HCT116 (cell line): ENCODE measurements at regions not wholly inside any gene's neighbourhood (a gene's known extent, or its start where the extent isn't known, plus 50 kb on each side); places are given as distances from the start of the nearest gene placed in this dataset.

Source experiments
- ATAC-seq: fragments of 200-7000 bp; cut with Tn5 transposase; 2 replicates; pipeline ENCODE4 v1.9.1; 2020; ENCODE audit warnings: mild to moderate bottlenecking, moderate library complexity
- BruUV-seq: library from RNA; stranded (reverse); fragments of 400-500 nt; replicated peaks from 2 replicates; lab custom pipeline; 2021; lab: Mats Ljungman, UMichigan
- CTCF ChIA-PET: fragments of 300-600 bp; sonication (Branson Sonifier 250); formaldehyde crosslinking; loops from one replicate; lab custom pipeline; 2021; ENCODE audit warnings: antibody characterized with exemption; lab: Charles Lee
- POLR2A ChIA-PET: fragments of 300-600, 350-600 bp; sonication (Branson Sonifier 250); formaldehyde crosslinking; loops from one replicate; lab custom pipeline; 2021; ENCODE audit warnings: antibody characterized with exemption; lab: Charles Lee
- RAD21 ChIA-PET, 2 experiments: fragments of 300-600 bp; sonication (Branson Sonifier 250); formaldehyde crosslinking; loops; one replicate each; lab custom pipeline; 2023; ENCODE audit warnings: low total read pairs in 2 of 2; ENCODE audit not compliant: uncharacterized antibody in 2 of 2, unreplicated experiment in 2 of 2, low non-redundant PET in 1 of 2; lab: Charles Lee
- DNase-seq: peaks from one replicate; pipeline ENCODE4 v3.0.0-alpha.2; 2010; ENCODE audit warnings: low read depth, low spot score
- H2AFZ ChIP-seq: fragments of 200-600 bp; shearing (Covaris generic), sonication (generic); 2 replicates; pipeline ENCODE4 v1.6.1; 2017; ENCODE audit warnings: low read depth, mixed run types, mixed read lengths, antibody characterized with exemption, low read length; ENCODE audit not compliant: poor library complexity, severe bottlenecking
- H3K27ac ChIP-seq: 2 replicates; pipeline ENCODE4 v1.5.1; 2012; ENCODE audit warnings: low read depth, low read length
- H3K27me3 ChIP-seq: fragments of 200-600 bp; sonication (generic); 2 replicates; pipeline ENCODE4 v1.6.1; 2016; ENCODE audit warnings: mixed run types, low read length, mixed read lengths; ENCODE audit not compliant: insufficient read depth
- H3K36me3 ChIP-seq, 2 experiments: fragments of 200-500 bp in 1 of 2; fragments of 200-600 bp in 1 of 2; sonication (Bioruptor generic) in 1 of 2; sonication (generic) in 1 of 2; 2 replicates each; pipeline versions ENCODE4 v1.5.1 to v1.6.1; 2014 to 2016; ENCODE audit warnings: low read length in 2 of 2, inconsistent platforms in 1 of 2, mixed read lengths in 1 of 2, mixed run types in 1 of 2; ENCODE audit not compliant: insufficient read depth in 2 of 2, control insufficient read depth in 1 of 2
- H3K4me1 ChIP-seq, 2 experiments: fragments of 200-600 bp in 1 of 2; sonication (generic) in 1 of 2; 2 replicates each; pipeline versions ENCODE4 v1.5.1 to v1.6.1; 2012 to 2017; ENCODE audit warnings: low read length in 2 of 2, inconsistent platforms in 1 of 2, mild to moderate bottlenecking in 1 of 2, mixed read lengths in 1 of 2, mixed run types in 1 of 2, moderate library complexity in 1 of 2; ENCODE audit not compliant: insufficient read depth in 2 of 2, control insufficient read depth in 1 of 2
- H3K4me2 ChIP-seq: fragments of 200-600 bp; sonication (generic); 2 replicates; pipeline ENCODE4 v1.6.1; 2017; ENCODE audit warnings: mixed run types, low read length, mixed read lengths
- H3K4me3 ChIP-seq, 2 experiments: fragments of 200-600 bp in 1 of 2; sonication (generic) in 1 of 2; replicated peaks in 1 of 2; 2 replicates each; pipeline ENCODE4 v1.5.1; 2011 to 2016; ENCODE audit warnings: low read length in 2 of 2, control low read depth in 1 of 2, low read depth in 1 of 2, mild to moderate bottlenecking in 1 of 2, mixed read lengths in 1 of 2, mixed run types in 1 of 2
- H3K79me2 ChIP-seq: fragments of 200-600 bp; sonication (generic); 2 replicates; pipeline ENCODE4 v1.6.1; 2017; ENCODE audit warnings: mild to moderate bottlenecking, mixed run types, low read length, moderate library complexity, mixed read lengths; ENCODE audit not compliant: insufficient read depth
- H3K9ac ChIP-seq: fragments of 200-600 bp; sonication (generic); 2 replicates; pipeline ENCODE4 v1.6.1; 2016; ENCODE audit warnings: low read length, mixed read lengths
- H3K9me2 ChIP-seq: fragments of 200-600 bp; sonication (generic), shearing (Covaris generic); 2 replicates; pipeline ENCODE4 v1.6.1; 2017; ENCODE audit warnings: mixed run types, mild to moderate bottlenecking, moderate library complexity; ENCODE audit not compliant: insufficient read depth
- H3K9me3 ChIP-seq, 2 experiments: fragments of 200-500 bp in 1 of 2; fragments of 200-600 bp in 1 of 2; sonication (Bioruptor generic) in 1 of 2; sonication (generic) in 1 of 2; 2 replicates each; pipeline ENCODE4 v1.6.1; 2014 to 2017; ENCODE audit warnings: low read length in 2 of 2, mixed read lengths in 2 of 2, inconsistent platforms in 1 of 2, low read depth in 1 of 2, mild to moderate bottlenecking in 1 of 2, mixed run types in 1 of 2, moderate library complexity in 1 of 2; ENCODE audit not compliant: control insufficient read depth in 1 of 2, insufficient read depth in 1 of 2
- H4K20me1 ChIP-seq: fragments of 200-600 bp; sonication (generic), shearing (Covaris generic); 2 replicates; pipeline ENCODE4 v1.6.1; 2017; ENCODE audit warnings: mixed run types, mild to moderate bottlenecking, moderate library complexity; ENCODE audit not compliant: insufficient read depth
- EGR1 ChIP-seq: IDR thresholded peaks from 2 replicates; pipeline ENCODE4 v1.6.1; 2012; ENCODE audit warnings: low read depth
- EZH2 ChIP-seq: fragments of 200-600 bp; sonication (generic); IDR thresholded peaks from 2 replicates; pipeline ENCODE4 v1.6.1; 2017; ENCODE audit warnings: antibody characterized with exemption, mixed run types
- POLR2A ChIP-seq: IDR thresholded peaks from 2 replicates; pipeline ENCODE4 v1.7.0; 2011; ENCODE audit warnings: borderline replicate concordance; ENCODE audit not compliant: insufficient read depth, insufficient read length; ENCODE audit errors: extremely low read depth
- POLR2AphosphoS5 ChIP-seq: IDR thresholded peaks from 2 replicates; pipeline ENCODE4 v1.6.1; 2011; ENCODE audit warnings: mild to moderate bottlenecking, low read depth, low read length, moderate library complexity
- SIN3A ChIP-seq: IDR thresholded peaks from 2 replicates; pipeline ENCODE4 v1.6.1; 2012; ENCODE audit warnings: low read depth
- SP1 ChIP-seq: IDR thresholded peaks from 2 replicates; pipeline ENCODE4 v1.6.1; 2012; ENCODE audit warnings: low read depth
- SRF ChIP-seq: IDR thresholded peaks from 2 replicates; pipeline ENCODE4 v1.6.1; 2012; ENCODE audit warnings: low read depth
- TCF7L2 ChIP-seq: IDR thresholded peaks from 2 replicates; pipeline ENCODE4 v1.7.0; 2011; ENCODE audit warnings: borderline replicate concordance, inconsistent platforms; ENCODE audit not compliant: insufficient read depth, insufficient read length; ENCODE audit errors: extremely low read depth
- intact Hi-C: fragments of 100-400 bp; cut with micrococcal nuclease; formaldehyde crosslinking; loops from 2 replicates; pipeline ENCODE4 v1.10.0; 2022
- TF ChIP-seq, protein P1 (sequence below): IDR thresholded peaks from 2 replicates; pipeline ENCODE4 v1.6.1; 2012
- TF ChIP-seq, protein P2 (sequence below): IDR thresholded peaks from 2 replicates; pipeline ENCODE4 v1.6.1; 2012; ENCODE audit warnings: low read depth
- TF ChIP-seq, protein P3 (sequence below): IDR thresholded peaks from 2 replicates; pipeline ENCODE4 v1.6.1; 2011; ENCODE audit warnings: mild to moderate bottlenecking, low read length, moderate library complexity; ENCODE audit not compliant: insufficient replicate concordance; ENCODE audit errors: extremely low read depth

DNA sequence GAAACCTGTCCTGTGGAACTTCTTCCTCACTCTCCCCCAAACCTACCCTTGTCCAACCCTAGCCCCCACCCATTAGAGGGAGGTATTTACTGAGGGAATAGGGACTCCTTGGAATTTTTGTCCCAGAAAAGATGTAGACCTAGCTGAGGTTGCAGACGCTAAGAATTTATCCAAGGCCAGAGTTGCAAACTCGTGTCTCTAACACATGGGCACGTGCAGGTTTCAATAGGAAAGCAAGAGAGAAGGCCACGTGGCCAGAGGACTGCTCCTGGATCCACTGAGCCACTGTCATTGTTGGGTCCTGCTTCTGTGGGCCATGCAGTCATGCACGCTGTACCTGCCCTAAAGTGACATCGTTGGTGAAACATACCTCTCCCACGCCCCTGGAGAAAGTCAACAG lies 243.4 kb upstream of the KCNG1 start:
- intact Hi-C loops: no loop called here
- no peaks in the 10 kb centered on the region for H3K79me2 ChIP-seq
- H3K9ac ChIP-seq: no peak overlapping the region
- ChIA-PET RAD21 (no interaction called here), POLR2A (no interaction called here), CTCF (interaction anchor here (0.6 kb wide), 1 partner anchor 273 kb away, joined by 4 read pairs; no protein-coding TSS in a partner anchor)
- H2AFZ ChIP-seq: no peak overlapping the region
- BruUV-seq: no TSS peak
- no peak for ATAC-seq
- no peak for DNase-seq
- TF ChIP-seq SIN3A: no peak
- TF ChIP-seq, protein P1, sequence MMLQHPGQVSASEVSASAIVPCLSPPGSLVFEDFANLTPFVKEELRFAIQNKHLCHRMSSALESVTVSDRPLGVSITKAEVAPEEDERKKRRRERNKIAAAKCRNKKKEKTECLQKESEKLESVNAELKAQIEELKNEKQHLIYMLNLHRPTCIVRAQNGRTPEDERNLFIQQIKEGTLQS: no peak
- TF ChIP-seq SRF: no peak
- no peak for TF ChIP-seq POLR2A
- TF ChIP-seq, protein P2, sequence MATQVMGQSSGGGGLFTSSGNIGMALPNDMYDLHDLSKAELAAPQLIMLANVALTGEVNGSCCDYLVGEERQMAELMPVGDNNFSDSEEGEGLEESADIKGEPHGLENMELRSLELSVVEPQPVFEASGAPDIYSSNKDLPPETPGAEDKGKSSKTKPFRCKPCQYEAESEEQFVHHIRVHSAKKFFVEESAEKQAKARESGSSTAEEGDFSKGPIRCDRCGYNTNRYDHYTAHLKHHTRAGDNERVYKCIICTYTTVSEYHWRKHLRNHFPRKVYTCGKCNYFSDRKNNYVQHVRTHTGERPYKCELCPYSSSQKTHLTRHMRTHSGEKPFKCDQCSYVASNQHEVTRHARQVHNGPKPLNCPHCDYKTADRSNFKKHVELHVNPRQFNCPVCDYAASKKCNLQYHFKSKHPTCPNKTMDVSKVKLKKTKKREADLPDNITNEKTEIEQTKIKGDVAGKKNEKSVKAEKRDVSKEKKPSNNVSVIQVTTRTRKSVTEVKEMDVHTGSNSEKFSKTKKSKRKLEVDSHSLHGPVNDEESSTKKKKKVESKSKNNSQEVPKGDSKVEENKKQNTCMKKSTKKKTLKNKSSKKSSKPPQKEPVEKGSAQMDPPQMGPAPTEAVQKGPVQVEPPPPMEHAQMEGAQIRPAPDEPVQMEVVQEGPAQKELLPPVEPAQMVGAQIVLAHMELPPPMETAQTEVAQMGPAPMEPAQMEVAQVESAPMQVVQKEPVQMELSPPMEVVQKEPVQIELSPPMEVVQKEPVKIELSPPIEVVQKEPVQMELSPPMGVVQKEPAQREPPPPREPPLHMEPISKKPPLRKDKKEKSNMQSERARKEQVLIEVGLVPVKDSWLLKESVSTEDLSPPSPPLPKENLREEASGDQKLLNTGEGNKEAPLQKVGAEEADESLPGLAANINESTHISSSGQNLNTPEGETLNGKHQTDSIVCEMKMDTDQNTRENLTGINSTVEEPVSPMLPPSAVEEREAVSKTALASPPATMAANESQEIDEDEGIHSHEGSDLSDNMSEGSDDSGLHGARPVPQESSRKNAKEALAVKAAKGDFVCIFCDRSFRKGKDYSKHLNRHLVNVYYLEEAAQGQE: no peak
- TF ChIP-seq EGR1: no peak
- TF ChIP-seq, protein P3, sequence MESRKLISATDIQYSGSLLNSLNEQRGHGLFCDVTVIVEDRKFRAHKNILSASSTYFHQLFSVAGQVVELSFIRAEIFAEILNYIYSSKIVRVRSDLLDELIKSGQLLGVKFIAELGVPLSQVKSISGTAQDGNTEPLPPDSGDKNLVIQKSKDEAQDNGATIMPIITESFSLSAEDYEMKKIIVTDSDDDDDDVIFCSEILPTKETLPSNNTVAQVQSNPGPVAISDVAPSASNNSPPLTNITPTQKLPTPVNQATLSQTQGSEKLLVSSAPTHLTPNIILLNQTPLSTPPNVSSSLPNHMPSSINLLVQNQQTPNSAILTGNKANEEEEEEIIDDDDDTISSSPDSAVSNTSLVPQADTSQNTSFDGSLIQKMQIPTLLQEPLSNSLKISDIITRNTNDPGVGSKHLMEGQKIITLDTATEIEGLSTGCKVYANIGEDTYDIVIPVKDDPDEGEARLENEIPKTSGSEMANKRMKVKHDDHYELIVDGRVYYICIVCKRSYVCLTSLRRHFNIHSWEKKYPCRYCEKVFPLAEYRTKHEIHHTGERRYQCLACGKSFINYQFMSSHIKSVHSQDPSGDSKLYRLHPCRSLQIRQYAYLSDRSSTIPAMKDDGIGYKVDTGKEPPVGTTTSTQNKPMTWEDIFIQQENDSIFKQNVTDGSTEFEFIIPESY: no peak
- TF ChIP-seq SP1: no peak
- no peak for TF ChIP-seq EZH2
- TF ChIP-seq POLR2AphosphoS5: no peak
- TF ChIP-seq TCF7L2: no peak
- TF ChIP-seq, all 23 proteins: peak for 0
- Histone ChIP-seq H3K9me2 (no peaks in the 10 kb centered on the region), H3K36me3 (no peaks in the 10 kb centered on the region), H3K4me1 (no peaks in the 10 kb centered on the region), H3K4me2 (no peak overlapping the region), H4K20me1 (no peaks in the 10 kb centered on the region), H3K27me3 (no peaks in the 10 kb centered on the region), H3K4me3 (no peak overlapping the region), H3K27ac (no peak overlapping the region), H3K9me3 (no peaks in the 10 kb centered on the region)
